ENCODE measurements at regions not wholly inside any gene's neighbourhood (a gene's known extent, or its start where the extent isn't known, plus 50 kb on each side); places are given as distances from the start of the nearest gene placed in this dataset.

DNA sequence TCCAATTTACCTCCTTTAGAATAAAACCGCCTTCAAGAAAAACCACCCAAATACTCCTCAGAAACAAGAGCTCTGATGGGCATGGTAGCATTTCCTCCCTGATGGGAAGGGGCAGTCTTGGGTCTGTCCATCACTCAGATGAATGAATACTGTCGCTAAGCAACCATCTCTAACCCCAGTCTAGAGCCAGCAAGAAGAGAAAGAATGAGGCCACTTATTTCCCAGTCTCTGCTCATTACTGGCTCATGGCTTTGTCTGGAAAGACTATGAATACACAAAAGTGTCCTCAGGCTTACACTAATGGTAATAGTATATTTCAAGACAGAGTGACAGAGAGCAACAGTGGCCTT is 51.0 kb upstream of the F3 start:
- DNase-seq (ENCODE audit: low read depth) = no peak

DNA sequence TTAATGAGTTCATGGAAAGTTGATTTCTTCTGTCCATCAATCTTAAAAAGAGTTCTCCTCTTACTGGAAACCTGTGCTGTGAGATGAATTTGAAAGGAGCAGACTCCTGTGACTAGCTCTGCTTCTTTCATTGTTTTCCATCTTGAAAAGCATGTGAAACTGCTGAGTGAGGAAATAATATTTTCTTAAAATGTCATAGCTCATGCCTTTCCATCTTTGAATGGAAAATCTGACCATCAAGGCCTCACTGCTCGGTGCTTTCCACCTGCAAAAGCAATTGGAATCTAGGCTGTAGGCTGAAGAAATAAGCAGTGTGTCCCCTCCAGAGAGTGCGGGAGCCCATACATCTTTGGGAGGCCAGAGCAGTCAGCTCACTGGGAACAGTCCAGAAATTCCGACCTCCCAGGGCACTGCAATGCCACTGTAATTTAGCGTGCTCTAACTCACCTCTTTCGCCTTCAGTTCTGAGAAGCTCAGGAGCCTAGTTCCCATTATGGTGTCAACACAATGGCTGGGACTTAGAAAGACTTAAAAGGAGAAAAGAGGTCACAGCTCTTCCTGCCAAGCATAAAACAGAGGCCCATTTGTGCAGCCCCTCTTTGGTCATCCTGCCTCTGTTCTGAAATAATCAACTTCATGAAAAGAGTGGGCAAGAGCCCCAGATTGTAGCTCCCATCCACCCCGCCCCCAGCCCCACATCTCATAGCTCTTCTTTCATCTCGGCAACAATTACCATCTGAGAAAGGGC is 50.4 kb upstream of the F3 start:
- no peak for DNase-seq (ENCODE audit: low read depth)
